ENCODE measurements at regions not wholly inside any gene's neighbourhood (a gene's known extent, or its start where the extent isn't known, plus 50 kb on each side); places are given as distances from the start of the nearest gene placed in this dataset.

DNA sequence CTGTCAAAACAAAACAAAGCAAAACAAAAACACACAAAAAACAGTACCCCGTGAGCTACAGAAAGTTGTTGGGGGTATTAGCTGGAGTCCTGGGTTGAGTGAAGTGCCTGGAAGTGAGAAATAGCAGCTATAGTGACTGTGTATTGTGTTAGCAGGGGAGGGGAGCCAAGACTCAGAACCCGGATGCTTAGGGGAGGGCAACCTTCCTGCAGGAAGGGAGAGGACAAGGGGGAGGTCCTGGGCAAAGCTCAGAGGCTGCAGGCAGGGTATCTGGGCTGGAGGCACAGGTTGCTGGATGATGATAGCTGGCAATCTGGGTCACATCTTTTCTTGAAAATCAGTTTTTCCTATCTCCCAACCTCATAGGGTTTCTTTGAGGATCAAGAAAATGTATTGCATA lies 75.8 kb upstream of the PARD3 start:
- no peaks in the 10 kb centered on the region for H3K9me3 ChIP-seq (ENCODE audit: control insufficient read depth in 4 of 4, low read length in 3 of 4)
- H3K4me1 ChIP-seq (ENCODE audit: control insufficient read depth in 4 of 4, insufficient read depth in 4 of 4, low read length in 3 of 4): no peaks in the 10 kb centered on the region
- WGBS: 43% methylated on average over 2 of the region's 2 CpGs
- H3K9ac ChIP-seq (ENCODE audit: low read depth in 1 of 2, low read length in 2 of 2): no peak overlapping the region
- no peak overlapping the region for H3K27ac ChIP-seq (ENCODE audit: low read depth in 1 of 2, low read length in 2 of 2)
- TF ChIP-seq EGR1 (IDR thresholded peaks at IDR 0.05; ENCODE audit: low read depth in 2 of 2): no peak
- no peak for TF ChIP-seq RAD21 (IDR thresholded peaks at IDR 0.05)
- H3K27me3 ChIP-seq (ENCODE audit: control insufficient read depth in 4 of 4, insufficient read depth in 4 of 4, low read length in 3 of 4): no peaks in the 10 kb centered on the region
- no peaks in the 10 kb centered on the region for H3K36me3 ChIP-seq (ENCODE audit: control insufficient read depth in 4 of 4, insufficient read depth in 3 of 4, low read depth in 1 of 4, low read length in 3 of 4)
- no peak overlapping the region for H3K4me3 ChIP-seq (ENCODE audit: low read depth in 1 of 3, low read length in 3 of 3)
- DNase-seq (ENCODE audit: low spot score): no peak

DNA sequence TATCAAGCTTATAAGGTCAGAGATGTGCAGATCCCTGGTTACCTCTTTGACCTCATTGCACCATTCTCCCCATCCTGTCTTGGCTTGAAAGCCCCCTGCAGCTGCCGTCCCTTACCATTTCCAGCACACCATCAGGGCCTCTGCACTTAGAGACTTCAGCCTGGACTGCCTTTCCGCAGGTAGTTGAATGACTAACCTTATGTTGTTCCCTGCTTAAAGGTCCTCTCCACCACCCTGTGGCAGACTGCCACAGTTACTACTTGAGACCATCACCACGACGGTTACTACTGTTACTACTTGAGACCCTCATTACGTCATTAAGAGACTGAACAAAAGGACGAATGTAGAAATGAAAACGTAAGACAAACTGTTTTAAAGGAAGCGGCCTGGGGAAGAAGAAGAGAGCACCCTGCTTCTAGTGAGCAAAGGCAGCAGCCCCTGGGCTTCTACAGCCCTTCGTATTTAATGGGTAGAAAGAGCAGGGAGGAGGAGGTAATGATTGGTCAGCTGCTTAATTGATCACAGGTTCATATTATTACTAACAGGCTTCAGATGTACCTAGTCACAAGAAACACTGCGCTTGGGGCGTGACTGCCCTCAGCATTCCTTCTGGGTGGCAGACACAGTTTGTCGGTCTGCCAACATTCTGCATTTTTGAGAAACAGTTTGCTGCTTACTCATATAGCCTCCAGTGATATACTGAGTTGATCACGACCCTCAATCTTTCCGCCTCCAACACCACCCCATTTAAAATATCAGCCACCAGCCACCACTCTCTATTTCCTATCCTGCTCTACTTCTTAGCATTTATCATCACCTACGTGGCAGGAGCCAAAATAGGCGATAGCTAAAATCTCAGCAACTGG lies 74.1 kb upstream of the PARD3 start:
- 95% methylated on average over 16 of the region's 16 CpGs for WGBS
- Histone ChIP-seq H3K9me3 (ENCODE audit: control insufficient read depth in 4 of 4, low read length in 3 of 4) (no peaks in the 10 kb centered on the region), H3K9ac (ENCODE audit: low read depth in 1 of 2, low read length in 2 of 2) (no peak overlapping the region), H3K36me3 (ENCODE audit: control insufficient read depth in 4 of 4, insufficient read depth in 3 of 4, low read depth in 1 of 4, low read length in 3 of 4) (no peaks in the 10 kb centered on the region), H3K27ac (ENCODE audit: low read depth in 1 of 2, low read length in 2 of 2) (no peak overlapping the region), H3K4me3 (ENCODE audit: low read depth in 1 of 3, low read length in 3 of 3) (no peak overlapping the region), H3K4me1 (ENCODE audit: control insufficient read depth in 4 of 4, insufficient read depth in 4 of 4, low read length in 3 of 4) (no peaks in the 10 kb centered on the region), H3K27me3 (ENCODE audit: control insufficient read depth in 4 of 4, insufficient read depth in 4 of 4, low read length in 3 of 4) (no peaks in the 10 kb centered on the region)
- DNase-seq (ENCODE audit: low spot score): no peak
- TF ChIP-seq, protein P1, sequence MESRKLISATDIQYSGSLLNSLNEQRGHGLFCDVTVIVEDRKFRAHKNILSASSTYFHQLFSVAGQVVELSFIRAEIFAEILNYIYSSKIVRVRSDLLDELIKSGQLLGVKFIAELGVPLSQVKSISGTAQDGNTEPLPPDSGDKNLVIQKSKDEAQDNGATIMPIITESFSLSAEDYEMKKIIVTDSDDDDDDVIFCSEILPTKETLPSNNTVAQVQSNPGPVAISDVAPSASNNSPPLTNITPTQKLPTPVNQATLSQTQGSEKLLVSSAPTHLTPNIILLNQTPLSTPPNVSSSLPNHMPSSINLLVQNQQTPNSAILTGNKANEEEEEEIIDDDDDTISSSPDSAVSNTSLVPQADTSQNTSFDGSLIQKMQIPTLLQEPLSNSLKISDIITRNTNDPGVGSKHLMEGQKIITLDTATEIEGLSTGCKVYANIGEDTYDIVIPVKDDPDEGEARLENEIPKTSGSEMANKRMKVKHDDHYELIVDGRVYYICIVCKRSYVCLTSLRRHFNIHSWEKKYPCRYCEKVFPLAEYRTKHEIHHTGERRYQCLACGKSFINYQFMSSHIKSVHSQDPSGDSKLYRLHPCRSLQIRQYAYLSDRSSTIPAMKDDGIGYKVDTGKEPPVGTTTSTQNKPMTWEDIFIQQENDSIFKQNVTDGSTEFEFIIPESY (IDR thresholded peaks at IDR 0.05): no peak
- TF ChIP-seq SP1 (IDR thresholded peaks at IDR 0.05) (no peak), FOXA1 (IDR thresholded peaks at IDR 0.05) (no peak), EGR1 (IDR thresholded peaks at IDR 0.05; ENCODE audit: low read depth in 2 of 2) (no peak), HNF4A (conservative IDR thresholded peaks at IDR 0.05) (no peak), HNF4G (IDR thresholded peaks at IDR 0.05) (no peak), GABPA (IDR thresholded peaks at IDR 0.05 in 1 of 2, conservative IDR thresholded peaks at IDR 0.05 in 1 of 2) (no peak), FOXA2 (IDR thresholded peaks at IDR 0.05) (no peak), RAD21 (IDR thresholded peaks at IDR 0.05) (no peak), TAF1 (conservative IDR thresholded peaks at IDR 0.05) (no peak), YY1 (IDR thresholded peaks at IDR 0.05) (no peak), NR2F2 (IDR thresholded peaks at IDR 0.05) (no peak), JUND (IDR thresholded peaks at IDR 0.05) (no peak), RXRA (IDR thresholded peaks at IDR 0.05) (no peak)
- TF ChIP-seq, protein P2, sequence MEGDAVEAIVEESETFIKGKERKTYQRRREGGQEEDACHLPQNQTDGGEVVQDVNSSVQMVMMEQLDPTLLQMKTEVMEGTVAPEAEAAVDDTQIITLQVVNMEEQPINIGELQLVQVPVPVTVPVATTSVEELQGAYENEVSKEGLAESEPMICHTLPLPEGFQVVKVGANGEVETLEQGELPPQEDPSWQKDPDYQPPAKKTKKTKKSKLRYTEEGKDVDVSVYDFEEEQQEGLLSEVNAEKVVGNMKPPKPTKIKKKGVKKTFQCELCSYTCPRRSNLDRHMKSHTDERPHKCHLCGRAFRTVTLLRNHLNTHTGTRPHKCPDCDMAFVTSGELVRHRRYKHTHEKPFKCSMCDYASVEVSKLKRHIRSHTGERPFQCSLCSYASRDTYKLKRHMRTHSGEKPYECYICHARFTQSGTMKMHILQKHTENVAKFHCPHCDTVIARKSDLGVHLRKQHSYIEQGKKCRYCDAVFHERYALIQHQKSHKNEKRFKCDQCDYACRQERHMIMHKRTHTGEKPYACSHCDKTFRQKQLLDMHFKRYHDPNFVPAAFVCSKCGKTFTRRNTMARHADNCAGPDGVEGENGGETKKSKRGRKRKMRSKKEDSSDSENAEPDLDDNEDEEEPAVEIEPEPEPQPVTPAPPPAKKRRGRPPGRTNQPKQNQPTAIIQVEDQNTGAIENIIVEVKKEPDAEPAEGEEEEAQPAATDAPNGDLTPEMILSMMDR (IDR thresholded peaks at IDR 0.05; ENCODE audit: low read depth, low read length, missing input control): no peak
- TF ChIP-seq, protein P3, sequence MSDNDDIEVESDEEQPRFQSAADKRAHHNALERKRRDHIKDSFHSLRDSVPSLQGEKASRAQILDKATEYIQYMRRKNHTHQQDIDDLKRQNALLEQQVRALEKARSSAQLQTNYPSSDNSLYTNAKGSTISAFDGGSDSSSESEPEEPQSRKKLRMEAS (IDR thresholded peaks at IDR 0.05): no peak
- TF ChIP-seq, protein P4, sequence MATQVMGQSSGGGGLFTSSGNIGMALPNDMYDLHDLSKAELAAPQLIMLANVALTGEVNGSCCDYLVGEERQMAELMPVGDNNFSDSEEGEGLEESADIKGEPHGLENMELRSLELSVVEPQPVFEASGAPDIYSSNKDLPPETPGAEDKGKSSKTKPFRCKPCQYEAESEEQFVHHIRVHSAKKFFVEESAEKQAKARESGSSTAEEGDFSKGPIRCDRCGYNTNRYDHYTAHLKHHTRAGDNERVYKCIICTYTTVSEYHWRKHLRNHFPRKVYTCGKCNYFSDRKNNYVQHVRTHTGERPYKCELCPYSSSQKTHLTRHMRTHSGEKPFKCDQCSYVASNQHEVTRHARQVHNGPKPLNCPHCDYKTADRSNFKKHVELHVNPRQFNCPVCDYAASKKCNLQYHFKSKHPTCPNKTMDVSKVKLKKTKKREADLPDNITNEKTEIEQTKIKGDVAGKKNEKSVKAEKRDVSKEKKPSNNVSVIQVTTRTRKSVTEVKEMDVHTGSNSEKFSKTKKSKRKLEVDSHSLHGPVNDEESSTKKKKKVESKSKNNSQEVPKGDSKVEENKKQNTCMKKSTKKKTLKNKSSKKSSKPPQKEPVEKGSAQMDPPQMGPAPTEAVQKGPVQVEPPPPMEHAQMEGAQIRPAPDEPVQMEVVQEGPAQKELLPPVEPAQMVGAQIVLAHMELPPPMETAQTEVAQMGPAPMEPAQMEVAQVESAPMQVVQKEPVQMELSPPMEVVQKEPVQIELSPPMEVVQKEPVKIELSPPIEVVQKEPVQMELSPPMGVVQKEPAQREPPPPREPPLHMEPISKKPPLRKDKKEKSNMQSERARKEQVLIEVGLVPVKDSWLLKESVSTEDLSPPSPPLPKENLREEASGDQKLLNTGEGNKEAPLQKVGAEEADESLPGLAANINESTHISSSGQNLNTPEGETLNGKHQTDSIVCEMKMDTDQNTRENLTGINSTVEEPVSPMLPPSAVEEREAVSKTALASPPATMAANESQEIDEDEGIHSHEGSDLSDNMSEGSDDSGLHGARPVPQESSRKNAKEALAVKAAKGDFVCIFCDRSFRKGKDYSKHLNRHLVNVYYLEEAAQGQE (IDR thresholded peaks at IDR 0.05): no peak
- TF ChIP-seq, protein P5, sequence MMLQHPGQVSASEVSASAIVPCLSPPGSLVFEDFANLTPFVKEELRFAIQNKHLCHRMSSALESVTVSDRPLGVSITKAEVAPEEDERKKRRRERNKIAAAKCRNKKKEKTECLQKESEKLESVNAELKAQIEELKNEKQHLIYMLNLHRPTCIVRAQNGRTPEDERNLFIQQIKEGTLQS (IDR thresholded peaks at IDR 0.05): no peak
